ENCODE measurements at regions not wholly inside any gene's neighbourhood (a gene's known extent, or its start where the extent isn't known, plus 50 kb on each side); places are given as distances from the start of the nearest gene placed in this dataset.
A peak's percentile ranks its signal among the peaks of the same experiment; 100 is the strongest.
"Not testable (repeated sequence)": the region's sequence is repeated elsewhere in the genome, so short reads cannot be mapped to it uniquely, and the experiment has no call there.

DNA sequence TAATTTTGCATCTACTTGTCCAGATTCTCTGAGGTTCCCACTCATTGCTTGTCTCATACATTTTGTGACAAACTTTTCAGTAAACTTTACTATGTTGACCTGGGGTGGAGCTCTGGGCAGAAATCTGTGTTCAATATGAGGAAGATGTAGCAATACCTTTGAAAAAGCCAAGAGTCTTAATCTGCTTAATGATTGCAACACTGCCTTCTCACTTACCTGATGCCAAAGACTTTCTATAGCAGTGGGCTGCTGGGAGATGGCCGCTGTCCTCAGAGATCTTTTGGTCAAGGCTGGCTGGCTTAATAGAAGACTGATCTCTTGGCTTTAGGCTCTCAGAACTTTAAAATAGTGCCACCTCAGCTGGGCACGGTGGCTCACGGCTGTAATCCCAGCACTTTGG is 70.1 kb upstream of the RBM24 start:
- no peak for DNase-seq (ENCODE audit: low spot score)
- H3K9me3 ChIP-seq: no peaks in the 10 kb centered on the region
- H3K4me3 ChIP-seq: no peak overlapping the region
- ATAC-seq (ENCODE audit: insufficient number of reproducible peaks, low FRiP score, low read depth): no peak
- peaks cover 0 to 24% of the 10 kb centered on the region in 2 donors for H3K4me1 ChIP-seq (ENCODE audit: control insufficient read depth in 1 of 2, low read depth in 2 of 2)
- TF ChIP-seq, protein P1, sequence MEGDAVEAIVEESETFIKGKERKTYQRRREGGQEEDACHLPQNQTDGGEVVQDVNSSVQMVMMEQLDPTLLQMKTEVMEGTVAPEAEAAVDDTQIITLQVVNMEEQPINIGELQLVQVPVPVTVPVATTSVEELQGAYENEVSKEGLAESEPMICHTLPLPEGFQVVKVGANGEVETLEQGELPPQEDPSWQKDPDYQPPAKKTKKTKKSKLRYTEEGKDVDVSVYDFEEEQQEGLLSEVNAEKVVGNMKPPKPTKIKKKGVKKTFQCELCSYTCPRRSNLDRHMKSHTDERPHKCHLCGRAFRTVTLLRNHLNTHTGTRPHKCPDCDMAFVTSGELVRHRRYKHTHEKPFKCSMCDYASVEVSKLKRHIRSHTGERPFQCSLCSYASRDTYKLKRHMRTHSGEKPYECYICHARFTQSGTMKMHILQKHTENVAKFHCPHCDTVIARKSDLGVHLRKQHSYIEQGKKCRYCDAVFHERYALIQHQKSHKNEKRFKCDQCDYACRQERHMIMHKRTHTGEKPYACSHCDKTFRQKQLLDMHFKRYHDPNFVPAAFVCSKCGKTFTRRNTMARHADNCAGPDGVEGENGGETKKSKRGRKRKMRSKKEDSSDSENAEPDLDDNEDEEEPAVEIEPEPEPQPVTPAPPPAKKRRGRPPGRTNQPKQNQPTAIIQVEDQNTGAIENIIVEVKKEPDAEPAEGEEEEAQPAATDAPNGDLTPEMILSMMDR (IDR thresholded peaks at IDR 0.05): no peak
- H3K27ac ChIP-seq: no peak overlapping the region
- no peaks in the 10 kb centered on the region for H3K27me3 ChIP-seq (replicated peaks; ENCODE audit: insufficient read depth)
- no peaks in the 10 kb centered on the region for H3K36me3 ChIP-seq

DNA sequence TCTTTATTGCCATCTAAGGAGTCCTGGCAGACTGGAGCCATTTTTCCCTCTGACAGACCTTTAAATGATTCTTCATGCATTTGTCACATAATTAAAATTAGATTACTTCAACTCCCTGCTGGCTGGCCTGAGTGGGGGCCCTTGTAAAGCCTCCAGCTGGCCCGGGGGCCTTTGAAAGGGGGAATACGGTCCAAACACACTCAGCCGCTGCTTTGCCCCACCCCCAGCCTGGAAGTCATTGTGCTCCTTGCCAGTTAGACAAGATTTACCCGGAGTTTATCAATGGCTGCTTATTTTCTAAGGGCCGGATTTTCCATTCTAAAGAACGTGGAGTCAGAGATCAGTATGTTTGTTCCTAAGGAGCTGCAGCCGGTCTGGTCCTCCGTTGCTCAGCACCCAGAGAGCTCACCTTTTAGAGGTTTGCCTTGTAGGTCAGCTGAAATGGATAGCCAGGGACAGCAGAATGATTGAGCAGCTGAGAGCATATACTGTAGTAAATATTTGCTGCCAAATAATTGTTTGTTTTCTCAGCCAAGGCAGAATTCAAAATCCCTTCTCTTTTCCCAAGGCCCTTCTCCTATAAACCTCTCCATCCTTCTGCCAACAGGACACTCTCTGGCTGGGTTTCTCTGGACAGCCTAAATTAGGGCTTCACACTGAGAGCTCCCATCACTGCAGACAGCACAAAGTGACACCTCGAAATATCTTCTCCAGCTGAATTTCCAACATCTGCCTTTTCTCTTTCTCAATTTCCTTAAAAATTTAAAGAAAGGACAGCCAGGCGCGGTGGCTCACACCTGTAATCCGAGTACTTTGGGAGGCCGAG is 68.4 kb upstream of the RBM24 start:
- peak overlapping the region; percentile 13 to 55 for H3K27ac ChIP-seq
- no peaks in the 10 kb centered on the region for H3K27me3 ChIP-seq (replicated peaks; ENCODE audit: insufficient read depth)
- TF ChIP-seq, protein P1 (IDR thresholded peaks at IDR 0.05): no peak
- ATAC-seq (ENCODE audit: insufficient number of reproducible peaks, low FRiP score, low read depth) (no peak), DNase-seq (ENCODE audit: low spot score) (no peak)
- H3K36me3 ChIP-seq: no peaks in the 10 kb centered on the region
- no peaks in the 10 kb centered on the region for H3K9me3 ChIP-seq
- peak overlapping the region; percentile 51 for H3K4me3 ChIP-seq
- H3K4me1 ChIP-seq (ENCODE audit: control insufficient read depth in 1 of 2, low read depth in 2 of 2): peaks cover 0 to 24% of the 10 kb centered on the region in 2 donors

DNA sequence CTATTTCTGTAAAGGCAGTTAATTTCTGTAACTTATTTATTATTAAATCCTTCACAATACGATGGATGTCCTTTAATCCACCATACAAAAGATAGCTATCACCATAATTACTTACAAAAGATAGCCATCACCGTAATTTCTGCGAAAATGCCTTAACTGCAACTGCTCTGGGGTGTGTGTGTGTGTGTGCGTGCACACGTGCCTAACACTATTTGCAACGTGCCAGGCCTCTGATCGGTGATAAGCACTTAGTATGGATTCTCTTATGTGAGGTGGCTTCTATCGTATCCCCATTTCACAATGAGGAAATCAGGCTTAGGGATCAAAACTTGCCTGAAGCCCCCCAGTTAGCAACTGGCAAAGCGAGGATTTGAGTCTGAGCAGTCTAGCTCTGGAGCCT is 67.1 kb upstream of the RBM24 start:
- DNase-seq (ENCODE audit: low spot score) (no peak), ATAC-seq (ENCODE audit: insufficient number of reproducible peaks, low FRiP score, low read depth) (no peak)
- Histone ChIP-seq H3K27ac (no peak overlapping the region), H3K36me3 (no peaks in the 10 kb centered on the region), H3K4me3 (no peak overlapping the region), H3K4me1 (ENCODE audit: control insufficient read depth in 1 of 2, low read depth in 2 of 2) (peaks cover 0 to 24% of the 10 kb centered on the region in 2 donors), H3K9me3 (no peaks in the 10 kb centered on the region), H3K27me3 (replicated peaks; ENCODE audit: insufficient read depth) (no peaks in the 10 kb centered on the region)
- TF ChIP-seq, protein P1 (IDR thresholded peaks at IDR 0.05): no peak

DNA sequence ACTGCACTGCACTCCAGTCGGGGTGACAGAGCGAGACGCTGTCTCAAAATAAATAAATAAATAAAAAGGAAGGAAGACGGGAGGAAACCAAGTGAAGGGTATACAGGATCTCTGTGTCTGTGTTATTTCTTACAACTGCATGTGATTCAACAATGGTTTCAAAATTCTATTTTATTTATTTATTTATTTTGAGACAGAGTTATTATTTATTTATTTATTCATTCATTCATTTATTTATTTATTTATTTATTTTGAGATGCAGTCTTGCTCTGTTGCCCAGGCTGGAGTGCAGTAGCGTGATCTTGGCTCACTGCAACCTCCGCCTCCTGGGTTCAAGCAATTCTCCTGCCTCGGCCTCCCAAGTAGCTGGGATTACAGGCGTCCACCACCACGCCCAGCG is 64.2 kb upstream of the RBM24 start:
- ATAC-seq (ENCODE audit: insufficient number of reproducible peaks, low FRiP score, low read depth); H3K4me3 ChIP-seq; H3K27me3 ChIP-seq (replicated peaks; ENCODE audit: insufficient read depth); H3K36me3 ChIP-seq; DNase-seq (ENCODE audit: low spot score); H3K27ac ChIP-seq; H3K9me3 ChIP-seq: not testable (repeated sequence)
- peaks cover 0 to 21% of the 10 kb centered on the region in 2 donors for H3K4me1 ChIP-seq (ENCODE audit: control insufficient read depth in 1 of 2, low read depth in 2 of 2)

DNA sequence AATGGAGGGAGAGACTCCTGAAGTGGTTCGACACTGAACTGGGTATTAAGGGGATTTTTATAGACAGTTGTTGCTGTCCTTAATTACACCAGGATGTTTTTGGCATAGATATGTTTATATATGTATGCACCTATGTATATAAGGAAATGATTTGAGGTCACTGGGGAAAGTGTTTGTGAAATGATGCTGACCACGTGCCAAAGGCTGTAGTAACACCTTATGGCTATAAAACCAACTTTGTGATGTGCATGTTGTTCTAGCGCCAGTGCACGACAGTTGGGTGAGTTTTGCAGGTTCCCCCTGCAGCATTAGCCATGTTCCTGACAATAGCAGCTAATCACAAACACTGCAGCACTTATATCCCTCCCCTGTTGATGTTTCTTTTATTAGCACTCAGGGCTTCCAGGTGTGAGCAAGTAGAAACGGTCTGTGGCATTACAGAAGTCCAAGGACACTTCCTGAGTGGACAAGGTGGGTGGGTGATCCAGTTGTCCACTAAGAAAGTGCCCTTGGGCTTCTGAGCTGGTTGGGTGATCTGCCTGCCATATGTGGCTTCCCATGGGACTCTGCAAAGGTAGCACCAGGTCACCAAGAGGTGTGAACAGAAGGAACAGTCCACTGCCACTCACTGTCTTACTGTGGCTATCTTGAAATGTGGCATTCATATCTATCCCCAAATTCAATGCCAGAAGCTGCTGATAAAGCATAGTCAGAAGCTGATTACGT is 63.0 kb upstream of the RBM24 start:
- Histone ChIP-seq H3K4me3 (no peak overlapping the region), H3K27ac (no peak overlapping the region), H3K27me3 (replicated peaks; ENCODE audit: insufficient read depth) (no peaks in the 10 kb centered on the region), H3K36me3 (no peaks in the 10 kb centered on the region), H3K4me1 (ENCODE audit: control insufficient read depth in 1 of 2, low read depth in 2 of 2) (peaks cover 0 to 9% of the 10 kb centered on the region in 2 donors), H3K9me3 (no peaks in the 10 kb centered on the region)
- no peak for ATAC-seq (ENCODE audit: insufficient number of reproducible peaks, low FRiP score, low read depth)
- TF ChIP-seq, protein P1 (IDR thresholded peaks at IDR 0.05): no peak
- DNase-seq (ENCODE audit: low spot score): no peak

Measured in thoracic aorta (tissue), 2 donors.